ENCODE measurements at regions not wholly inside any gene's neighbourhood (a gene's known extent, or its start where the extent isn't known, plus 50 kb on each side); places are given as distances from the start of the nearest gene placed in this dataset.

DNA sequence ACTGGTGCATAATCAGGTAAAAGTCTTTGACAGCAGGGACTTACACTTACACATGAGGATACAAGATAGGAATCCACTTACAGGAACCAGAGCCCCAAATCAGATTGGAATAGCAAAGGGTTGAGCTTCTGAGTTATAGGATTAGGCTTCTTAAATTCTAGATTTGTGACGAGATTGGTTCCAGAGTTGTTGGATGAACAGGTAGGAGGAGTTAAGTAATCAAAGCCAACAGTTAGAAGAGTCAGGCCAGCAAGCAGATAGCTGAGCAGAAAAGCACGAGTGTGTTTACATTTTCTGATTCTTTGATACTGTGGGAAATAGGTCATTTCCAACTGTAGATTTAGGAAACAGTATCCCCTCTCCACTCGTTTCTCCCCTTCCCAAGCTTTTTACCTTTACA is 167.0 kb downstream of the MDFIC start:
- Histone ChIP-seq H3K4me3 (ENCODE audit: low read depth, low read length) (no peak overlapping the region), H3K36me3 (ENCODE audit: control insufficient read depth, insufficient read depth, low read length) (no peaks in the 10 kb centered on the region), H3K27me3 (ENCODE audit: control insufficient read depth, insufficient read depth, low read length) (no peaks in the 10 kb centered on the region)
- DNase-seq (ENCODE audit: low read depth) (no peak), FAIRE-seq (no peak)
- TF ChIP-seq, protein P1, sequence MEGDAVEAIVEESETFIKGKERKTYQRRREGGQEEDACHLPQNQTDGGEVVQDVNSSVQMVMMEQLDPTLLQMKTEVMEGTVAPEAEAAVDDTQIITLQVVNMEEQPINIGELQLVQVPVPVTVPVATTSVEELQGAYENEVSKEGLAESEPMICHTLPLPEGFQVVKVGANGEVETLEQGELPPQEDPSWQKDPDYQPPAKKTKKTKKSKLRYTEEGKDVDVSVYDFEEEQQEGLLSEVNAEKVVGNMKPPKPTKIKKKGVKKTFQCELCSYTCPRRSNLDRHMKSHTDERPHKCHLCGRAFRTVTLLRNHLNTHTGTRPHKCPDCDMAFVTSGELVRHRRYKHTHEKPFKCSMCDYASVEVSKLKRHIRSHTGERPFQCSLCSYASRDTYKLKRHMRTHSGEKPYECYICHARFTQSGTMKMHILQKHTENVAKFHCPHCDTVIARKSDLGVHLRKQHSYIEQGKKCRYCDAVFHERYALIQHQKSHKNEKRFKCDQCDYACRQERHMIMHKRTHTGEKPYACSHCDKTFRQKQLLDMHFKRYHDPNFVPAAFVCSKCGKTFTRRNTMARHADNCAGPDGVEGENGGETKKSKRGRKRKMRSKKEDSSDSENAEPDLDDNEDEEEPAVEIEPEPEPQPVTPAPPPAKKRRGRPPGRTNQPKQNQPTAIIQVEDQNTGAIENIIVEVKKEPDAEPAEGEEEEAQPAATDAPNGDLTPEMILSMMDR (IDR thresholded peaks at IDR 0.05; ENCODE audit: insufficient read depth, low read length, severe bottlenecking) = no peak

DNA sequence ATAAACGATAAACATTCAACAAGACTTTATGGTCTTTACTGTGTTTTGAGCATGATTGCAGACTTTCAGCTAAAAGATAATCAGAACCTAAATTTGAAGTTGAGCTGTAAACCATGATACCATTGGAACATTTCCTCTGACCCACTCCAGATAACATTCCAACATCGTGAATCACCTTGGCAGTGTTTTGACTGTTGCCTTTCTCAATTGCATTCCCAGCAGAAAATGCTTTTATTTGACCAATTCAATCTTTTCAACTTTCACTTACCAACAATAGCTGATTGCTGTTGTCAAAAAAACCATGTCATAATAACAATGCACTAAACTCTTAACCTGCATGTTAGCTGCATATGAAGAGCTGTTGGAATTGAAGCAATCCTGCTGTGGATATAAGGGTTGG is 165.5 kb downstream of the MDFIC start:
- H3K4me3 ChIP-seq (ENCODE audit: low read depth, low read length) = no peak overlapping the region
- no peaks in the 10 kb centered on the region for H3K36me3 ChIP-seq (ENCODE audit: control insufficient read depth, insufficient read depth, low read length)
- no peak for FAIRE-seq
- H3K27me3 ChIP-seq (ENCODE audit: control insufficient read depth, insufficient read depth, low read length) = no peaks in the 10 kb centered on the region
- TF ChIP-seq, protein P1 (IDR thresholded peaks at IDR 0.05; ENCODE audit: insufficient read depth, low read length, severe bottlenecking) = no peak
- DNase-seq (ENCODE audit: low read depth) = peak; percentile 82

DNA sequence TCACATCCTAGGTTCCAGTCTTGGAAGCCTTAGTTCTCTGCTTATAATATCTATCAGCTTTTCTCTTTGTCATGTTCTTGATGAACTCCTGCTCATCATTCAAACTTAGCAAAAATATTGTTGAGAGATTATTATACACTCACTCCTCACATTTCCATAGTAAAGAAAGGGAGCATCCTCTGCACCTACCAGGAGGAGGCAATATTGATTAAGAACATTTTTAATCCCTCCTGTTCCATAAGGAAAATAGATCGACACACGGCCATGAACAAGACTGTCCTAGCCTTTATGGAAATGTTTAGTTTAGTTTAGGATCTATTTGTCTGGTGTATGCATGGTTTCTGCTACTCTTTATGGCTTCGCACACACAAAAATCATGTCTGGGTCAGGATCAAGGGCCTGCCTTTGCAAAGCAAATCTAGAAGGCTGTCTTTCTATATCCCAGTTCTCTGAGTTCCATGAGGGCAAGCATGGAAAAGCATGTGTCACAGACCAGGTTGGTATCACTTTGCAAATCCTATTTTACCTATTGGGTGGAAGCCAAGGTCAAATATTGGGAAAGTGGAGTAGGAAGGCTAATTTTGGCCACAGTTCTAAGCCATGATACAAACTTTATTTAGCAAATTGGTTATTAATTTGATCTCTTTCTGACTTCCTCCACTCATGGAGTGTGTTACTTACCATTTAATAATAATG is 164.4 kb downstream of the MDFIC start:
- Histone ChIP-seq H3K27me3 (ENCODE audit: control insufficient read depth, insufficient read depth, low read length) (no peaks in the 10 kb centered on the region), H3K36me3 (ENCODE audit: control insufficient read depth, insufficient read depth, low read length) (no peaks in the 10 kb centered on the region), H3K4me3 (ENCODE audit: low read depth, low read length) (no peak overlapping the region)
- TF ChIP-seq, protein P1 (IDR thresholded peaks at IDR 0.05; ENCODE audit: insufficient read depth, low read length, severe bottlenecking) = no peak
- FAIRE-seq = no peak
- no peak for DNase-seq (ENCODE audit: low read depth)

DNA sequence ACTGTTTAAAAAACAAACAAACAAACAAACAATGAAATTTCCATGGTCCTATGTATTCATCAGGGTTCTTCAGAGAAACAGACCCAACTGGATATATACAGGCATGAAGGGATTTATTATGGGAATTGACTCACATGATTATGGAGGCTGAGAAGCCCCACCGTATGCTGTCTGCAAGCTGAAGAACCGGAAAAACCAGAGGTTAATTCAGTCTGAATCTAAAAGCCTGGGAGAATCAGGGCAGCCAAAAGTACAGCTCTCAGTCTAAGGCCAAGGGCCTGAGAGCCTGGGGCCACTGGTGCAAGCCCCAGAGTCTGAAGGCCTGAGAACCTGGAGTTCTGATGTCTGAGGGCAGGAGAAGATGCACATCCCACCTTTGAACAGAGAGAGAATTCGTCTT is 163.5 kb downstream of the MDFIC start:
- Histone ChIP-seq H3K36me3 (ENCODE audit: control insufficient read depth, insufficient read depth, low read length) (no peaks in the 10 kb centered on the region), H3K27me3 (ENCODE audit: control insufficient read depth, insufficient read depth, low read length) (no peaks in the 10 kb centered on the region), H3K4me3 (ENCODE audit: low read depth, low read length) (no peak overlapping the region)
- DNase-seq (ENCODE audit: low read depth) = peak; percentile 50
- TF ChIP-seq, protein P1 (IDR thresholded peaks at IDR 0.05; ENCODE audit: insufficient read depth, low read length, severe bottlenecking) = no peak
- FAIRE-seq = no peak

DNA sequence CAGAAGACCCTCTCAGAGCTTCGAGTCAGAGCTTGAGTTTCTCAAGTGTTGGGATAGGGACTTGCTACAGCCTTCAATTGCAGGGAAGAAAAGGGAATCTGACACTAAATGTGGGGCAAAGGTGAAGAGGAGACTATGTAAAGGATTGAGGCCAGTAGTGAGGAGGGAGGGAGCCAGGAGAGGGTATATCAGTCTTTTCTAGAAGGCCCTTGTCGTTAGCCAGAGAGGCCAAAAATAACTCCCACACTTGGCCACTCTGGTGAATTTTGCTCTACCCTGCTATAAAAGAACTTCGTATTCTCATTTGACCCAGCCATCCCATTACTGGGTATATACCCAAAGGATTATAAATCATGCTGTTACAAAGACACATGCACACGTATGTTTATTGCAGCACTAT is 162.0 kb downstream of the MDFIC start:
- TF ChIP-seq, protein P1 (IDR thresholded peaks at IDR 0.05; ENCODE audit: insufficient read depth, low read length, severe bottlenecking) = no peak
- Histone ChIP-seq H3K36me3 (ENCODE audit: control insufficient read depth, insufficient read depth, low read length) (no peaks in the 10 kb centered on the region), H3K27me3 (ENCODE audit: control insufficient read depth, insufficient read depth, low read length) (no peaks in the 10 kb centered on the region), H3K4me3 (ENCODE audit: low read depth, low read length) (no peak overlapping the region)
- FAIRE-seq = no peak
- no peak for DNase-seq (ENCODE audit: low read depth)

DNA sequence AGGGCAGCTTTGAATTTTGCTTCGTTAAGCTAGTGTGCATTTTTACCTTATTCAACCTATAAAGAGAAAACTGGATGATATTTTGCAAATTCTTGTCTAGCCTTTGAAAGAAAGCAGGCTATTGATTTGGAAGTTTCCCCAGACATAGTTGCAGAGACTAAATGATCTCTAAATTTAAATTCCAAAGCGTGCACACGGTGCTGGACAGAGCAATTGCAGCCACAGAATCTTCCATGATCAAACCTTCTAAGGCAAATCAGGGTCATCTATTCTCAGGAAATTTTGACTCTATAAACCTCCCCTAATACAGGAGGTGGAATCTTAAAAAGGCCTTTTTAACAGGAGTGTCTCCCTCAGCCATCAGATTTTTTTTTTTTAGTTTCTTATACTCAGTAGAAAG is 159.9 kb downstream of the MDFIC start:
- FAIRE-seq (no peak), DNase-seq (ENCODE audit: low read depth) (no peak)
- no peaks in the 10 kb centered on the region for H3K27me3 ChIP-seq (ENCODE audit: control insufficient read depth, insufficient read depth, low read length)
- H3K36me3 ChIP-seq (ENCODE audit: control insufficient read depth, insufficient read depth, low read length) = no peaks in the 10 kb centered on the region
- TF ChIP-seq, protein P1 (IDR thresholded peaks at IDR 0.05; ENCODE audit: insufficient read depth, low read length, severe bottlenecking) = no peak
- H3K4me3 ChIP-seq (ENCODE audit: low read depth, low read length) = no peak overlapping the region
